GM18507 (cell line): ENCODE measurements at regions not wholly inside any gene's neighbourhood (a gene's known extent, or its start where the extent isn't known, plus 50 kb on each side); places are given as distances from the start of the nearest gene placed in this dataset.
"Not testable (repeated sequence)": the region's sequence is repeated elsewhere in the genome, so short reads cannot be mapped to it uniquely, and the experiment has no call there.

ENCODE experiments used
- DNase-seq: peaks from one replicate; pipeline ENCODE4 v3.0.0; 2011; ENCODE audit warnings: low read depth; ENCODE audit not compliant: insufficient read length; ENCODE audit errors: extremely low spot score
- FAIRE-seq: peaks from 2 replicates; lab custom pipeline; 2011; peaks lifted over from hg19 to GRCh38; lab: Jason Lieb, UNC

GRCh38 chr9:15113288-15113687 is 193.7 kb downstream of the TTC39B start:
- no peak for FAIRE-seq

DNA sequence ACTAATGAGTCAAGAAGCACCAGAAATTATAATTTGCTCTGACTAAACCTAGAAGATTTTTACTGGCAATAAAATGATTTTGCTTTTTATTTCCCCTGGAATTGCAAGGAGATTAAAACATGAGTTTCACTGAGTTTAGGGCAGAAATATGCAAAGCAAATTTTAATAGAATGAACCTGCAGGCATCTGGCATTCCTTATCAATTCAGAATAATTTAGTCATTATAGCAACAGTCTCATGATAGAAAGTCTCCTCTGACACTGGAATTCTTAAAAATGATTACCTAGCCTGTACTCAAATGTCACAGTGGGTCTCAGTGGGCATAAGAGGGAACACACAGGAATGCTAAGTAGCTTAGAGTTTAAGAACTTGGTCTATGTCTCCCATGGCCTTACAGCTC is 195.9 kb downstream of the TTC39B start:
- DNase-seq = no peak
- FAIRE-seq = no peak

More at GRCh38 chr9:15113288-15113687, 193.7 kb downstream of the TTC39B start:
- DNase-seq = no peak

DNA sequence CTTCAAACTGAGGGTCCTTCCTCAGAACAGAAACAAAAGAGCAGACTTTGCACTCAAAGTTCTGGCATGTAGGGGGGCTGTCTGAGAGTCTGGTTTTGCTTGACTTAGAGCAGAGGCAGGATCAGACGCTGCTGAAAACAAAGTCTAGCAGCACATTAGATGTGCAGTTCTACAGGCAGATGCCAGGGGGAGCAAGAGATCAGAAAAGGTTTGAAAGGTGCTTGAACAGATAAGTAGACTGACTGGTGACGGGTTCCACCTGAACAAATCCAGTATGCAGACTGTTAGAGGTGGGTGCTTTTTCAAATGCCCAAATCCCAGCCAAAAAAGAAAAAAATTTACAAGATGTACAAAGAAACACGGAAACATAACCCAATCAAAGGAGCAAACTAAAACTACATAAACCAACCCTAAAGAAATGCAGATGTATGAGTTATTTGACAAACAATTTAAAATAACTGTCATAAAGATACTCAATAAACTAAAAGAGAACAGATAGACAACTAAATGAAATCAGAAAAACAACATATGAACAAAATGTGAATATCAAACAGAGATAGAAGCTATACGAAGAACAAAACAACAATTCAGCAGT is 194.7 kb upstream of the FREM1 start:
- DNase-seq (peak; percentile 11), FAIRE-seq (peak; percentile 89)

DNA sequence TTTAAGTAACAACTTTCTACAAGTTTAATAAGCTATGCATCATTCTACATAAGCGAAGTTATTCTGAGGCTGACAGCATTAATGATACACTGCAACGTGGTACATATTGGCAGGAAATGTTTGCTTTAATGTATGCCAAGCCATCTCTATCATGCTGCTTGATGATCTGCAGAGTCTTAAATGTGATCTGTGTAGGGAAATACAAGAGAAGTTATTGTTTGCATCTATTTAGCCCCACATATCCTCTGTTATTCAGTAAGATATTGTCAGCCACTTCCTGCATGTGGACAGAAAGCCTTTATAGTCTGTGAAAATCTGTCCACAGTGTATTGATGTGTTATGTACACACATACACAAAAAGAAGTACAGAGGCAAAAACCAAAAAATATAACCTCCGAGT is 193.1 kb upstream of the FREM1 start:
- DNase-seq = no peak
- FAIRE-seq = no peak

- no peak for FAIRE-seq
- DNase-seq = no peak
These were observed 190.9 kb upstream of the FREM1 start for GRCh38 chr9:15101095-15101494.

DNA sequence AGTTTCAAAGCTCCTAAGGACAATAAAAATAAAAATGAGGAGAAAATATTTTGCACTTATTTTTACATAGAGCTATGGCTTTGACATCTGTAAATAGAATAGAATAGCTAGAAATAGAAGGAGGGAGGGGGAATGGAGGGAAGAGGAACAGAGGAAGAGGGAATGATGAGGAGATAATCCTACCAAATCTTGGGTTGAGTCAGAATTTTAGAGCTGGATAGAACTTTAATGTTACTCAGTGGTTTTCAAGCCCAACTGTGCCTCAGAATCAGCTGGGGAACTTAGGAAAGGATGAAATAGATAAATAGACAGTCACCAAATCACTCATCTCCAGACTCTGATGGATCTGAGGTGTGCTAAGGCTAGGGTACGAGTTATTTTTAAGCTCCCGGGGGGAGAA is 190.3 kb upstream of the FREM1 start:
- no peak for FAIRE-seq
- DNase-seq = no peak

DNA sequence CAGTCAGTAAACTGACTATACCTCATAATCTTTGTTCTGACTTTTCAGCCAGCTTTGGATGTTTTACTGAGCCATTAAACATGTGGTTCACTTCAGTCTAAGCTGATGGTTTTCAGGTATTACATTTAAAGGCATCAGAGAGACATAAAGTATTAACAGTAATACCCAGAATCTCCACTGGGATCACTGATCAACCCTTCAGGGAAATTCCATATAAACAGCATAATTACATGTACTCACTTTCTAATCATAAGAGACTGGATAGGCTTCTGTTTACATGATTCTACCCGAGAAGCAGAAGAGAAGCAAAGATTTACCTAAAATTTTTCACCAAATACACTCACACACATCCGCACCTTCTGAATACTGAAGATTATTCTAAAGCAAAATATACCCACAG is 186.7 kb upstream of the FREM1 start:
- no peak for FAIRE-seq
- no peak for DNase-seq

DNA sequence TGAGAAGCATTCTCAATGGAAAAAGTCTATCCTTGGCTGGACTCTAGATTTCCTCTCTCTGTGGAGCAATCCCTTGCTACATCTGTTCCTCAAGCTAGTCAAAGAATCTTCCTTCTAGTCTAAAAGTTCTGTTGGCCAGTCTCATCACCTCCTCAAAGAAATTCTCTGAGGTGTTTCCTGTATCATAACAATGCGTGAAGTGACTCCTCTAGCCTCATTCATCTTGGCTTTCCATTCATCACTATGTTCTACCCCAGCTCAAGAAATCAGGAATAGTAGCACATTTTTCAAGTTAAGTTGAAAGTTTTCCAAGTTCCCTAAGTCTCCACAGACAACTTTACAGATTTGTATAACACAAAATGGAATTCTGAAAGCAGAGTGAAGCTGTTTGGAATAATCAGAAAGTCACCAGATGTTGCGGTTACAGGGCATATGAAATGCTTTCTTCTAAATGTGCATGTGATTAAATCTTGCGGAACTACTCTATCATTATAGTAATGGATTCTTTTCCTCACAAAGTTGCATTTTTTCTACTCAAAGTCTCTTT is 176.6 kb upstream of the FREM1 start:
- DNase-seq = no peak
- no peak for FAIRE-seq

DNA sequence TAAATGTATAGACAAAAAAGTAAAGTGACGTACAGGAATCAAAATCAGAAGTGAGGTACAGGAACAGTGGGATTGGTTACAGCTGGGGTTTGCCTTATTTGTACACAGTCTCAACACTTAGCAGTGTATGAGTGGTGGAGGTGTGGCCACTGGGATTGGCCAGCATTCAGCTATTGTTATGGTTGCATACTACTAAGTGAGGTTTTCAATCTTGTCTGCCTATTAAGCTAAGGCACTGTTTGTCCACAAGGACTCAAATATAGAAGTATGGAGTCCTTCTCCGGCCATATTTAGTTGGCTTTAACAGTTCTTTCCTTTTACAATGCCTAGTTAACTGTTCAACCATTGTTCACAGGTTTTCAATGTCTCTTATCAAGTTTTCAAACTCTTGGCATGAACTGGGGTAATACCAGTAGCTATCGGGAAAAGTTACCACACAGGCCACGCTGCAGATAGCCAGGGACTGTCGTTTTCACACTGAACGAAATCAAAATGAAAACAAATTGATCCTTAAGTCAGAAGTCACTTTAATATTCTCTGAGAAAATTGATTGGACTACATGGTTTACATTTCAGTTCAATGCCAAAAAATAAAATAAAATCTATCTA is 176.0 kb upstream of the FREM1 start:
- no peak for DNase-seq
- FAIRE-seq = no peak

- no peak for FAIRE-seq
- no peak for DNase-seq
These were observed 171.0 kb upstream of the FREM1 start for GRCh38 chr9:15081021-15081753.

DNA sequence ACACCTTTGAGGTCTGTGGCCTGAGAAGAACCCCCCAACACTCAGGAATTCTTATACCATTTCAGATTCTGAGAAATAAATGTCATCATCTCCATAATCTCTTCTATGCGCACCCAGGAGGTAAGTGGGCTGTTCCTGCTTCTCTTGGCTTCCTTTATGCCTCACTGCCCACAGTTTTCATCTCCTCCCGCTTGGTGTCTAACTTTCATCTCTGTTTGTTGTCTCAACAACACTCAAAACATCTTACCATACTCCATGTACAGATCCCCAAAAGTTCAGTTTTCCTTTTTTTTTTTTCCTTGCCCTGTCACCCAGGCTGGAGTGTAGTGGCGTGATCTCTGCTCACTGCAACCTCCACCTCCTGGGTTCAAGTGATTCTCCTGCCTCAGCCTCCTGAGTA is 170.2 kb upstream of the FREM1 start:
- FAIRE-seq (no peak), DNase-seq (no peak)

DNA sequence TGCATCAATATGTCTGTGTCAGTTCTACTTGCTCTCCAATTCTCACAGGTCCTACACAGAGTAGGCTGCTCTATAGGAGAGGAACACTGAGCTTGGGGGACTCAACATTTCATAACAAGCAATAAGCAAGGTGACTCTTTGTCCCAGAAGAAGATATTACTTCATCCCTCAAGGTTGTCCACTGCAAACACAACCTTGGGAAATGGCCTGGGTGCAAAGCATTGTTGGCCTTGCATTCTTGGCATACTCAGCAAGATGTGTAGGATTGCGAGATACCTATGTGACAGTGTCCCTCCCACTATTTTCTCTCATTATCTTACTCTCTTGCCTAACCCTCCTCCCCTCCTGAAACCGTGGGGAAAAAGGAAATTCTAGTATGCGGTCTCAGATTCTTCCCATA is 169.8 kb upstream of the FREM1 start:
- DNase-seq (no peak), FAIRE-seq (no peak)

DNA sequence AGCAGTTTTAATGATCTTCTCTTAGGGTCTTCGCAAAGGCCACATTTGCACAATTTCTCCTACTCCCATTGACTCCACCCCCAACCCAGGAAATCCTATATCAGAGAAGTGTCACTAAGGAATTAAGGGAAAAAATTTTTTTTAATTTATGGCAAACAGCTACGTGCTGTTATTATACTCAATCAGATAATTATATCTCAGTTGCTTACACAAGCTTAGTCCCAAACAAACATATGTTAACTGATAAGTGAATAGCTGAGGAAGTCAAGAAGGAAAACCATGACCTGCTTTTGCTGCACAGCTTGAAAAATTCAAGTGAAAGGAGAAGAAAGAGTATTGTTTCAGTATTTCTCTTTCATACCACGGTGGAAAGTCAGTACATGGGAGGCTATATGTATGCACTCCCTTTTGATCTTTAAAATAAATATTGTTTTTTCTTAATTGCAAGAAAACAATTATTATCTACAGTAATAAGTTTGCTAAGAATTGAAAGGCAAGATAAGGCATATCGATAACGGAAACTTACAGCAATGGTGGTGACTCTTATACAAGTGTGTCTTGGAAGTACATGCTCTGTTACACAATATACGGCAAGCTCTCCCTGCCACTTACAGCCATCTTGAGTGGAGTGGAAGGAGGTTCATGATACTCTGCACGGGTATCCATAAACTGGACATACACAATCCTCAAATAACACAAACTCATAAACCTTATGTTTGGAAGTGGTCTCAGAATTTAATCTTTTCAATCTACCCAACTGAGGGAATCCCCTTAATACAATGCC is 167.9 kb upstream of the FREM1 start:
- DNase-seq = no peak
- FAIRE-seq = no peak

GRCh38 chr9:15073620-15074019 is 163.4 kb upstream of the FREM1 start:
- FAIRE-seq (no peak), DNase-seq (no peak)

- no peak for DNase-seq
- FAIRE-seq = no peak
These were observed 160.5 kb upstream of the FREM1 start for GRCh38 chr9:15070716-15071115.

GRCh38 chr9:15069106-15069505 is 158.9 kb upstream of the FREM1 start:
- FAIRE-seq (no peak), DNase-seq (no peak)

- no peak for DNase-seq
- FAIRE-seq = no peak
These were observed 158.0 kb upstream of the FREM1 start for GRCh38 chr9:15068261-15068660.

GRCh38 chr9:15059003-15059402 is 148.8 kb upstream of the FREM1 start:
- no peak for DNase-seq
- no peak for FAIRE-seq

- no peak for DNase-seq
- FAIRE-seq = no peak
These were observed 148.0 kb upstream of the FREM1 start for GRCh38 chr9:15058236-15058635.

DNA sequence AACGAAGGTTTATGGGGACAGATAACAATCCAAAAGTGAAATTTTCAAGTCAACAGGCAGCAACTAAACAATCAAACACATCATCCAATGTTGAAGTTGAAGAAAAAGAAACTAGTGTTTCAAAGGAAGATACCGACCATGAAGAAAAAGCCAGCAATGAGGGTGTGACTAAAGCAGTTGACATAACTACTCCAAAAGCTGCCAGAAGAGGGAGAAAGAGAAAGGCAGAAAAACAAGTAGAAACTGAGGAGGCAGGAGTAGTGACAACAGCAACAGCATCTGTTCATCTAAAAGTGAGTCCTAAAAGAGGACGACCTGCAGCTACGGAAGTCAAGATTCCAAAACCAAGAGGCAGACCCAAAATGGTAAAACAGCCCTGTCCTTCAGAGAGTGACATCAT is 145.1 kb upstream of the FREM1 start:
- FAIRE-seq = not testable (repeated sequence)

More for the DNA sequence above, 145.1 kb upstream of the FREM1 start:
- DNase-seq = not testable (repeated sequence)
